ENCODE measurements at regions not wholly inside any gene's neighbourhood (a gene's known extent, or its start where the extent isn't known, plus 50 kb on each side); places are given as distances from the start of the nearest gene placed in this dataset.
"Not testable (repeated sequence)": the region's sequence is repeated elsewhere in the genome, so short reads cannot be mapped to it uniquely, and the experiment has no call there.

- no peak overlapping the region for H3K4me3 ChIP-seq (ENCODE audit: low read depth, low read length)
- TF ChIP-seq CTCF (IDR thresholded peaks at IDR 0.05; ENCODE audit: low read depth, low read length): no peak
- in situ Hi-C loops (cut with HindIII; ENCODE audit: low sequenced_read_pairs): no loop called here
- no peak for DNase-seq (ENCODE audit: low read depth, low spot score)
Measured at GRCh38 chr5:3466392-3466791, 129.2 kb upstream of the IRX1 start.

- no peak for DNase-seq (ENCODE audit: low read depth, low spot score)
- TF ChIP-seq CTCF (IDR thresholded peaks at IDR 0.05; ENCODE audit: low read depth, low read length): no peak
- no peak overlapping the region for H3K4me3 ChIP-seq (ENCODE audit: low read depth, low read length)
- in situ Hi-C loops (cut with HindIII; ENCODE audit: low sequenced_read_pairs): no loop called here
Measured at GRCh38 chr5:3460416-3460815, 135.2 kb upstream of the IRX1 start.

GRCh38 chr5:3456121-3456681 lies 139.4 kb upstream of the IRX1 start:
- DNase-seq (ENCODE audit: low read depth, low spot score): no peak
- no peak for TF ChIP-seq CTCF (IDR thresholded peaks at IDR 0.05; ENCODE audit: low read depth, low read length)
- no peak overlapping the region for H3K4me3 ChIP-seq (ENCODE audit: low read depth, low read length)
- in situ Hi-C loops (cut with HindIII; ENCODE audit: low sequenced_read_pairs): no loop called here

GRCh38 chr5:3454028-3454427 lies 141.6 kb upstream of the IRX1 start:
- DNase-seq (ENCODE audit: low read depth, low spot score); in situ Hi-C loops (cut with HindIII; ENCODE audit: low sequenced_read_pairs); H3K4me3 ChIP-seq (ENCODE audit: low read depth, low read length): not testable (repeated sequence)

GRCh38 chr5:3452622-3453021 lies 143.0 kb upstream of the IRX1 start:
- in situ Hi-C loops (cut with HindIII; ENCODE audit: low sequenced_read_pairs): no loop called here
- no peak overlapping the region for H3K4me3 ChIP-seq (ENCODE audit: low read depth, low read length)
- DNase-seq (ENCODE audit: low read depth, low spot score): no peak
- no peak for TF ChIP-seq CTCF (IDR thresholded peaks at IDR 0.05; ENCODE audit: low read depth, low read length)

GRCh38 chr5:3451961-3452360 lies 143.7 kb upstream of the IRX1 start:
- no peak overlapping the region for H3K4me3 ChIP-seq (ENCODE audit: low read depth, low read length)
- in situ Hi-C loops (cut with HindIII; ENCODE audit: low sequenced_read_pairs): no loop called here
- no peak for DNase-seq (ENCODE audit: low read depth, low spot score)
- no peak for TF ChIP-seq CTCF (IDR thresholded peaks at IDR 0.05; ENCODE audit: low read depth, low read length)

GRCh38 chr5:3449481-3449880 lies 146.2 kb upstream of the IRX1 start:
- in situ Hi-C loops (cut with HindIII; ENCODE audit: low sequenced_read_pairs): no loop called here

More at GRCh38 chr5:3449481-3449880, 146.2 kb upstream of the IRX1 start:
- no peak for TF ChIP-seq CTCF (IDR thresholded peaks at IDR 0.05; ENCODE audit: low read depth, low read length)
- H3K4me3 ChIP-seq (ENCODE audit: low read depth, low read length): no peak overlapping the region
- no peak for DNase-seq (ENCODE audit: low read depth, low spot score)

Measured in astrocyte of the spinal cord (primary cell).